ACC112 (cell line): ENCODE measurements at regions not wholly inside any gene's neighbourhood (a gene's known extent, or its start where the extent isn't known, plus 50 kb on each side); places are given as distances from the start of the nearest gene placed in this dataset.
"Not testable (repeated sequence)": the region's sequence is repeated elsewhere in the genome, so short reads cannot be mapped to it uniquely, and the experiment has no call there.

Source experiments
- H2AFZ ChIP-seq: fragments of 200-600 bp; sonication (generic); one replicate; pipeline ENCODE4 v1.6.0; 2017; ENCODE audit warnings: antibody characterized with exemption, low read length; ENCODE audit not compliant: unreplicated experiment
- H3K27ac ChIP-seq: fragments of 200-600 bp; sonication (generic); 2 replicates; pipeline ENCODE4 v1.5.1; 2014; ENCODE audit warnings: low read depth, mild to moderate bottlenecking, antibody characterized with exemption, low read length, moderate library complexity
- H3K27me3 ChIP-seq: fragments of 200-600 bp; sonication (generic); 2 replicates; pipeline ENCODE4 v1.6.1; 2014; ENCODE audit warnings: mild to moderate bottlenecking, antibody characterized with exemption, low read length, moderate library complexity, mixed read lengths; ENCODE audit not compliant: insufficient read depth
- H3K36me3 ChIP-seq: fragments of 200-600 bp; sonication (generic); 2 replicates; pipeline ENCODE4 v1.6.1; 2016; ENCODE audit warnings: mild to moderate bottlenecking, antibody characterized with exemption, low read length, moderate library complexity, mixed read lengths; ENCODE audit not compliant: insufficient read depth
- H3K4me1 ChIP-seq: fragments of 200-600 bp; sonication (generic); one replicate; pipeline ENCODE4 v1.6.1; 2016; ENCODE audit warnings: low read length, mixed read lengths; ENCODE audit not compliant: insufficient read depth, unreplicated experiment, control insufficient read depth
- H3K4me3 ChIP-seq: fragments of 200-600 bp; sonication (generic); 2 replicates; pipeline ENCODE4 v1.5.1; 2014; ENCODE audit warnings: mild to moderate bottlenecking, low read depth, low read length
- H3K79me2 ChIP-seq: fragments of 200-600 bp; sonication (generic); one replicate; pipeline ENCODE4 v1.6.0; 2016; ENCODE audit warnings: low read length; ENCODE audit not compliant: control insufficient read depth, unreplicated experiment, insufficient read depth

- Histone ChIP-seq H3K27me3 (peaks cover 10% of the 10 kb centered on the region; the same call in 1 of the 2 replicates), H2AFZ (no peak overlapping the region), H3K36me3 (no peaks in the 10 kb centered on the region), H3K27ac (no peak overlapping the region), H3K4me3 (no peak overlapping the region), H3K79me2 (no peaks in the 10 kb centered on the region), H3K4me1 (no peaks in the 10 kb centered on the region)
Measured at GRCh38 chr10:2882628-2883027, 184.7 kb upstream of the PFKP start.

- Histone ChIP-seq H3K4me3 (no peak overlapping the region), H3K27ac (no peak overlapping the region)
Measured at GRCh38 chr10:2881720-2882620, 185.4 kb upstream of the PFKP start.

GRCh38 chr10:2880050-2880449 lies 187.3 kb upstream of the PFKP start:
- not testable (repeated sequence) for H3K79me2 ChIP-seq, H3K36me3 ChIP-seq, H3K4me3 ChIP-seq, H2AFZ ChIP-seq, H3K4me1 ChIP-seq, H3K27ac ChIP-seq, H3K27me3 ChIP-seq

More at GRCh38 chr10:2881720-2882620, 185.4 kb upstream of the PFKP start:
- no peaks in the 10 kb centered on the region for H3K36me3 ChIP-seq
- H3K27me3 ChIP-seq = peaks cover 9% of the 10 kb centered on the region; the same call in 1 of the 2 replicates
- H3K4me1 ChIP-seq = no peaks in the 10 kb centered on the region
- no peak overlapping the region for H2AFZ ChIP-seq
- H3K79me2 ChIP-seq = no peaks in the 10 kb centered on the region

- no peaks in the 10 kb centered on the region for H3K36me3 ChIP-seq
- no peaks in the 10 kb centered on the region for H3K79me2 ChIP-seq
- H3K4me1 ChIP-seq = no peaks in the 10 kb centered on the region
- H3K27ac ChIP-seq = no peak overlapping the region
- no peaks in the 10 kb centered on the region for H3K27me3 ChIP-seq
- no peak overlapping the region for H3K4me3 ChIP-seq
- H2AFZ ChIP-seq = no peak overlapping the region
Measured at GRCh38 chr10:2878818-2879217, 188.5 kb upstream of the PFKP start.

GRCh38 chr10:2876032-2876431 lies 191.3 kb upstream of the PFKP start:
- no peak overlapping the region for H2AFZ ChIP-seq
- H3K27ac ChIP-seq = no peak overlapping the region
- H3K4me1 ChIP-seq = no peaks in the 10 kb centered on the region
- H3K79me2 ChIP-seq = no peaks in the 10 kb centered on the region
- no peaks in the 10 kb centered on the region for H3K36me3 ChIP-seq
- no peak overlapping the region for H3K4me3 ChIP-seq
- no peaks in the 10 kb centered on the region for H3K27me3 ChIP-seq

GRCh38 chr10:2874963-2875362 lies 192.4 kb upstream of the PFKP start:
- Histone ChIP-seq H3K4me1 (no peaks in the 10 kb centered on the region), H3K27ac (no peak overlapping the region), H2AFZ (no peak overlapping the region), H3K79me2 (no peaks in the 10 kb centered on the region), H3K27me3 (no peaks in the 10 kb centered on the region), H3K36me3 (no peaks in the 10 kb centered on the region), H3K4me3 (no peak overlapping the region)

- H2AFZ ChIP-seq = no peak overlapping the region
- no peaks in the 10 kb centered on the region for H3K79me2 ChIP-seq
- no peak overlapping the region for H3K27ac ChIP-seq
- H3K36me3 ChIP-seq = no peaks in the 10 kb centered on the region
- no peaks in the 10 kb centered on the region for H3K27me3 ChIP-seq
- no peak overlapping the region for H3K4me3 ChIP-seq
- no peaks in the 10 kb centered on the region for H3K4me1 ChIP-seq
Measured at GRCh38 chr10:2873769-2874168, 193.6 kb upstream of the PFKP start.

GRCh38 chr10:2871673-2872219 lies 195.6 kb upstream of the PFKP start:
- Histone ChIP-seq H2AFZ (no peak overlapping the region), H3K36me3 (no peaks in the 10 kb centered on the region)

GRCh38 chr10:2870654-2871053 lies 196.7 kb upstream of the PFKP start:
- Histone ChIP-seq H2AFZ (no peak overlapping the region), H3K4me1 (no peaks in the 10 kb centered on the region), H3K36me3 (no peaks in the 10 kb centered on the region), H3K27ac (no peak overlapping the region), H3K27me3 (no peaks in the 10 kb centered on the region), H3K4me3 (no peak overlapping the region), H3K79me2 (no peaks in the 10 kb centered on the region)

More at GRCh38 chr10:2871673-2872219, 195.6 kb upstream of the PFKP start:
- H3K27me3 ChIP-seq = no peaks in the 10 kb centered on the region
- H3K4me1 ChIP-seq = no peaks in the 10 kb centered on the region
- H3K79me2 ChIP-seq = no peaks in the 10 kb centered on the region
- no peak overlapping the region for H3K4me3 ChIP-seq
- H3K27ac ChIP-seq = no peak overlapping the region

GRCh38 chr10:2867788-2868299 lies 199.5 kb upstream of the PFKP start:
- H3K4me3 ChIP-seq = no peak overlapping the region
- no peaks in the 10 kb centered on the region for H3K79me2 ChIP-seq
- H3K4me1 ChIP-seq = no peaks in the 10 kb centered on the region
- no peaks in the 10 kb centered on the region for H3K36me3 ChIP-seq
- no peak overlapping the region for H3K27ac ChIP-seq
- H2AFZ ChIP-seq = no peak overlapping the region
- no peaks in the 10 kb centered on the region for H3K27me3 ChIP-seq

- Histone ChIP-seq H3K27me3 (no peaks in the 10 kb centered on the region), H3K79me2 (no peaks in the 10 kb centered on the region), H3K4me1 (no peaks in the 10 kb centered on the region), H3K4me3 (no peak overlapping the region), H3K36me3 (no peaks in the 10 kb centered on the region), H2AFZ (no peak overlapping the region), H3K27ac (no peak overlapping the region)
Measured at GRCh38 chr10:2866569-2866968, 200.8 kb upstream of the PFKP start.
